ENCODE measurements at regions not wholly inside any gene's neighbourhood (a gene's known extent, or its start where the extent isn't known, plus 50 kb on each side); places are given as distances from the start of the nearest gene placed in this dataset.

DNA sequence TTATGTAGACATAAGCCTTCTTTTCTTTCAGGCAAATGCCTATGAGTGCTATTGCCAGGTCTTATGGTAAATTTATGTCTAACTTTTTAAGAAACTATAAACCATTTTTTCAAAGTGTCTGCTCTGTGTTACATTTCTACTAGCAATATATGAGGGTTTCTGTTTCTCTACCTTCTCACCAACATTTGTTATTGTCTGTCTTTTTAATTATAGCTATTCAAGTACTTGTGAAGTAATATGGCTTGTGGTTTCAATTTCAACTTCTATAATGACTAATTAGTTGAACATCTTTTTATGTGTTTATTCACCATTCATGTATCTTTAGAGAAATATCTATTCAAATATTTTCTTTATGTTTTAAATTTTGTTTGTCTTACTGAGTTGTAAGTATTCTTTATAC is 213.1 kb upstream of the MC4R start:
- ChIA-PET CTCF (ENCODE audit: partially characterized antibody) (no interaction called here), POLR2A (ENCODE audit: partially characterized antibody) (no interaction called here)
- no peaks in the 10 kb centered on the region for H3K79me1 ChIP-seq (ENCODE audit: low read depth, low read length)
- H3K56ac ChIP-seq (replicated peaks; ENCODE audit: insufficient read length, low read depth, low read length) = no peak overlapping the region
- no peaks in the 10 kb centered on the region for H3K9me3 ChIP-seq (ENCODE audit: insufficient read depth in 2 of 2, low read depth in 1 of 2, low read length in 1 of 2)
- DNase-seq (ENCODE audit: low read depth in 1 of 2, low spot score in 2 of 2) = no peak
- no peaks in the 10 kb centered on the region for H4K20me1 ChIP-seq (replicated peaks in 1 of 2; ENCODE audit: control insufficient read depth in 1 of 2, insufficient read depth in 2 of 2, low read length in 2 of 2)
- no peaks in the 10 kb centered on the region for H3K23me2 ChIP-seq (ENCODE audit: low read depth, low read length)
- H3K79me2 ChIP-seq (ENCODE audit: control insufficient read depth in 1 of 2, insufficient read depth in 2 of 2, low read length in 2 of 2) = no peaks in the 10 kb centered on the region
- no peak overlapping the region for H2BK20ac ChIP-seq (ENCODE audit: low read length)
- no peak overlapping the region for H2AFZ ChIP-seq (ENCODE audit: low read length)
- H3K18ac ChIP-seq (ENCODE audit: extremely low read depth, low read length) = no peak overlapping the region
- H2BK5ac ChIP-seq (ENCODE audit: low read depth, low read length) = no peak overlapping the region
- no peak overlapping the region for H2BK12ac ChIP-seq (ENCODE audit: low read depth, low read length)
- no peak overlapping the region for H3K27ac ChIP-seq (ENCODE audit: low read depth, low read length)
- H3K4me2 ChIP-seq (ENCODE audit: insufficient read depth in 1 of 2, low read depth in 2 of 2, low read length in 2 of 2) = no peak overlapping the region
- H3K4me1 ChIP-seq (replicated peaks in 1 of 4; ENCODE audit: control insufficient read depth in 3 of 4, insufficient read depth in 4 of 4, low read length in 3 of 4) = no peaks in the 10 kb centered on the region
- no peak overlapping the region for H3K4me3 ChIP-seq (ENCODE audit: extremely low read depth in 1 of 4, insufficient read depth in 2 of 4, low read depth in 3 of 4, low read length in 4 of 4)
- no peak overlapping the region for H3K4ac ChIP-seq (replicated peaks; ENCODE audit: insufficient read length, low read depth, low read length)
- no peak overlapping the region for H3K23ac ChIP-seq (ENCODE audit: insufficient read length)
- no peaks in the 10 kb centered on the region for H3K27me3 ChIP-seq (replicated peaks in 1 of 4; ENCODE audit: control insufficient read depth in 3 of 4, extremely low read depth in 1 of 4, insufficient read depth in 3 of 4, low read length in 3 of 4)
- H2BK120ac ChIP-seq (replicated peaks; ENCODE audit: low read depth, low read length) = no peak overlapping the region
- no peak overlapping the region for H4K5ac ChIP-seq (ENCODE audit: insufficient read length, low read depth, low read length)
- no peak overlapping the region for H4K8ac ChIP-seq (ENCODE audit: extremely low read depth, insufficient read depth, low read length)
- FAIRE-seq = no peak
- H3K14ac ChIP-seq (ENCODE audit: insufficient read length) = no peak overlapping the region
- H4K91ac ChIP-seq (replicated peaks; ENCODE audit: insufficient read length, low read length) = no peak overlapping the region
- no peak overlapping the region for H2AK5ac ChIP-seq (ENCODE audit: low read depth, low read length)
- H2BK15ac ChIP-seq (ENCODE audit: low read length) = no peak overlapping the region
- H3K9ac ChIP-seq (replicated peaks in 1 of 4; ENCODE audit: extremely low read depth in 1 of 4, low read depth in 3 of 4, low read length in 3 of 4) = no peak overlapping the region
- no peaks in the 10 kb centered on the region for H3K36me3 ChIP-seq (ENCODE audit: control insufficient read depth in 2 of 4, insufficient read depth in 4 of 4, low read length in 3 of 4)
- no peak for TF ChIP-seq CBX5 (IDR thresholded peaks at IDR 0.05; ENCODE audit: low read depth, low read length)
- TF ChIP-seq, protein P1, sequence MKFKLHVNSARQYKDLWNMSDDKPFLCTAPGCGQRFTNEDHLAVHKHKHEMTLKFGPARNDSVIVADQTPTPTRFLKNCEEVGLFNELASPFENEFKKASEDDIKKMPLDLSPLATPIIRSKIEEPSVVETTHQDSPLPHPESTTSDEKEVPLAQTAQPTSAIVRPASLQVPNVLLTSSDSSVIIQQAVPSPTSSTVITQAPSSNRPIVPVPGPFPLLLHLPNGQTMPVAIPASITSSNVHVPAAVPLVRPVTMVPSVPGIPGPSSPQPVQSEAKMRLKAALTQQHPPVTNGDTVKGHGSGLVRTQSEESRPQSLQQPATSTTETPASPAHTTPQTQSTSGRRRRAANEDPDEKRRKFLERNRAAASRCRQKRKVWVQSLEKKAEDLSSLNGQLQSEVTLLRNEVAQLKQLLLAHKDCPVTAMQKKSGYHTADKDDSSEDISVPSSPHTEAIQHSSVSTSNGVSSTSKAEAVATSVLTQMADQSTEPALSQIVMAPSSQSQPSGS (IDR thresholded peaks at IDR 0.05; ENCODE audit: low read length) = no peak
- TF ChIP-seq SAP30 (IDR thresholded peaks at IDR 0.05; ENCODE audit: insufficient read depth, insufficient replicate concordance, low read length) = no peak
- no peak for TF ChIP-seq BACH1 (IDR thresholded peaks at IDR 0.05; ENCODE audit: low read length)
- no peak for TF ChIP-seq KDM4A (IDR thresholded peaks at IDR 0.05; ENCODE audit: low read depth, low read length, severe bottlenecking)
- no peak for TF ChIP-seq RBBP5 (IDR thresholded peaks at IDR 0.05; ENCODE audit: borderline replicate concordance, low read depth, low read length)
- TF ChIP-seq POLR2A (IDR thresholded peaks at IDR 0.05; ENCODE audit: control extremely low read depth in 1 of 2, low read depth in 2 of 2, low read length in 2 of 2) = no peak
- no peak for TF ChIP-seq RXRA (IDR thresholded peaks at IDR 0.05; ENCODE audit: insufficient read depth, low read depth, low read length)
- no peak for TF ChIP-seq ASH2L (IDR thresholded peaks at IDR 0.05; ENCODE audit: low read length)
- no peak for TF ChIP-seq HDAC2 (IDR thresholded peaks at IDR 0.05; ENCODE audit: borderline replicate concordance in 1 of 2, low read depth in 2 of 2, low read length in 2 of 2)
- no peak for TF ChIP-seq TAF7 (optimal IDR thresholded peaks at IDR 0.05; ENCODE audit: borderline replicate concordance, low read depth, low read length)
- no peak for TF ChIP-seq EZH2 (IDR thresholded peaks at IDR 0.05; ENCODE audit: low read depth, low read length, severe bottlenecking)
- TF ChIP-seq CBX8 (IDR thresholded peaks at IDR 0.05; ENCODE audit: borderline replicate concordance, low read depth, low read length) = no peak
- TF ChIP-seq SUZ12 (IDR thresholded peaks at IDR 0.05; ENCODE audit: low read length) = no peak
- no peak for TF ChIP-seq YY1 (IDR thresholded peaks at IDR 0.05; ENCODE audit: low read depth, low read length)

Measured in H1 (cell line).